ENCODE measurements at regions not wholly inside any gene's neighbourhood (a gene's known extent, or its start where the extent isn't known, plus 50 kb on each side); places are given as distances from the start of the nearest gene placed in this dataset.

DNA sequence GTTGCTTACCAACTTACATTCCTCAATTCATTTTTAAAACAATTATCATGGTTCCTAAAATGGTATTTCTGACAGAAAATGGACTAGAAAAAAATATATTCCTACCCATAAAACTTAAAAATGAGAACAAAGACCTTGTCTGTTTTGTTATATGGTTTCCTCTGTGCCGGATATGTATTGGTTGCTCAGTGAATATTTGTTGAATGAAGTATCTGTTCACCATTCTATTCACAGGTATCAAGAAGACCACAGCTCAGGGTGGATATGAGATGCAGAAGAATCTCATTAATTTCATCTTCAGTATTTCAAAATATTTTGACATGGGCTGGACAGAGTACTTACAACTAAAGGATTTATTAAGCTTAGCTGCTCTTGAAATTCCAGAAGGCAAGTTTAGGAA is 58.1 kb downstream of the TUSC7 start:
- DNase-seq (ENCODE audit: low read depth), result no peak
- H3K4me3 ChIP-seq (ENCODE audit: low read depth, low read length), result no peak overlapping the region
- no peak for TF ChIP-seq CTCF (conservative IDR thresholded peaks at IDR 0.05; ENCODE audit: low read depth, low read length)

- peak; percentile 100 for TF ChIP-seq CTCF (conservative IDR thresholded peaks at IDR 0.05; ENCODE audit: low read depth, low read length)
- no peak overlapping the region for H3K4me3 ChIP-seq (ENCODE audit: low read depth, low read length)
- peak; percentile 91 for DNase-seq (ENCODE audit: low read depth)
Observed at GRCh38 chr3:116770815-116771450, 61.4 kb downstream of the TUSC7 start.

- no peak overlapping the region for H3K4me3 ChIP-seq (ENCODE audit: low read depth, low read length)
- DNase-seq (ENCODE audit: low read depth), result no peak
- no peak for TF ChIP-seq CTCF (conservative IDR thresholded peaks at IDR 0.05; ENCODE audit: low read depth, low read length)
Observed at GRCh38 chr3:116776880-116777785, 67.6 kb downstream of the TUSC7 start.

DNA sequence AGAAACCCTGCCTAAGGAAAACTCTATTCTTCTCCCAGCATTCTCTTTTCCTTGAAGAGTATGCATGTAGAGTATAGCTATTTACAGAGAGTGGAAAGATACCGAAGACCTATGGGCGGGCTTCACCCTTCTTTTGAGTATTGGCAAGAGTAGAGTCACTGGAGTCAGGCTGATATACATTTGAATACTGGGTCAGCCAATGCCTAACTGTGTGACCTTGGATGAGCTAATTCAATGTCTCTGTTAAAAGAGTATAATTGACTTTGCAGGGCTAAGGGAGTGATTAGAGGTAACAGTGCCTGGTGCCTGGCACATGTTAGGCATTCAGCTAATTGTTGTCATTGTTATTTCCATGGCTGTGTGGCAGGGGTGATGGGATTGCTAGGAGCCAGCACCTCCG is 75.6 kb downstream of the TUSC7 start:
- no peak for DNase-seq (ENCODE audit: low read depth)
- TF ChIP-seq CTCF (conservative IDR thresholded peaks at IDR 0.05; ENCODE audit: low read depth, low read length), result no peak
- no peak overlapping the region for H3K4me3 ChIP-seq (ENCODE audit: low read depth, low read length)

DNA sequence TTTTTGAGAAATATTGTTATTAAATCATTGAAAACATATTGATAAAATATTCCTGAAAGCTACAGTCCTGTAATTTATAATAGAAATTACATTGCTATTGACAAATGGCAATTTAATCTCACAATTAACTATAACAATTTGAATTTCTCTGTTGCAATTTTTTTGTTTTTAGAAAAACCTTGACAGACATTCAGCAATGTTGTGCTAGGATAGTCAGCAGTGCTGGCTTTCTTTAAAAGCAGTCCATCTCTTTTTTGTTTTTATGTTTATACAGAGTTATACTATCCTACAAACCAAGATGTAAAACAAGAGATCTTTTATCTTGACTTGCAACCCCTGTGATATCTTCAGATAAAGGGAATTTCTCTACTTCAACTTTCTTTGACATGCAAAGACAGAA is 93.1 kb downstream of the TUSC7 start:
- H3K4me3 ChIP-seq (ENCODE audit: low read depth, low read length), result no peak overlapping the region
- no peak for TF ChIP-seq CTCF (conservative IDR thresholded peaks at IDR 0.05; ENCODE audit: low read depth, low read length)
- DNase-seq (ENCODE audit: low read depth), result no peak

DNA sequence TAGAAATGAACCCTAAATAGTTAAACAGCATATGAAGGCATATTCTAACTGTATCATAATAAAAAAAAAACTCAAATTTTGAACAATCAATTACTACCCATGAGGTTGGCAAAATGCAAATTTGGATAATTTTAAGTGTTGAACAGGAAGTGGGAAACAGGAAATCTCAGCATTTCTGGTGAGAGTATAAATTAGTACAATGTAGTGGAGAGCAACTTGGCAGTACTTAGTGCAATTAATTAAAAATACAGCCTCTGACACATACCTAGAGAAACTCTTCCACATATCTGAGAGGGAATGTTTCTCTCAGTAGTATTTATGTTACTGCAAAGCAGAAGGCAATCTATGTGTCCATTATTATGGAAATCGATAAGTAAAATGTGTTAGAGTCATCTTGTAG is 96.8 kb downstream of the TUSC7 start:
- no peak for DNase-seq (ENCODE audit: low read depth)
- TF ChIP-seq CTCF (conservative IDR thresholded peaks at IDR 0.05; ENCODE audit: low read depth, low read length), result no peak
- no peak overlapping the region for H3K4me3 ChIP-seq (ENCODE audit: low read depth, low read length)

Data from choroid plexus epithelial cell (primary cell).